ENCODE measurements at regions not wholly inside any gene's neighbourhood (a gene's known extent, or its start where the extent isn't known, plus 50 kb on each side); places are given as distances from the start of the nearest gene placed in this dataset.

DNA sequence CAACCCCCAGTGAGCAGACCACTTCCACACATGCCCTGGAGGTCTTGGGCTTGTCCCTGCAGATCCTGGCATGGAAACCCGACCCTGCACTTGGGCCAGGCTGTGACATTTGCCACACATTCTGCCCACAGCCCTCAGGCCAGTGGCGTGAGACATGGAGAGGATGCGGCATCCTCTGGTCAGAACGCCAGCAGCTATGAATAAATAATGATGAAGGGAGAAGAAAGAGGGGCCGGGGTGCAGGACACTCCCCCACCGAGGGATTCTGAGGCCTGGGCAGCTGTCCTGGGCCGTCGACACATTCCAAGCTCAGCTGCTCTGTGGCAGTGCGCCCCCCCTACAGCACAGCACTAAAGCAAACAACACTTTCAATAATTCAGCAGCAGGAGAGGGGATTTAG, 148.8 kb downstream of the ENGASE start:
- H3K27ac ChIP-seq (ENCODE audit: low read depth in 2 of 2, low read length in 2 of 2) = no peak overlapping the region
- H3K4me3 ChIP-seq (ENCODE audit: low read length in 2 of 2) = no peak overlapping the region
- H3K4me1 ChIP-seq (ENCODE audit: control insufficient read depth in 2 of 2, insufficient read depth in 2 of 2, low read length in 2 of 2) = no peaks in the 10 kb centered on the region
- H3K9me3 ChIP-seq (ENCODE audit: control insufficient read depth in 2 of 2, low read length in 2 of 2) = no peaks in the 10 kb centered on the region
- H3K36me3 ChIP-seq (ENCODE audit: control insufficient read depth in 2 of 2, insufficient read depth in 2 of 2, low read length in 2 of 2) = no peaks in the 10 kb centered on the region
- no peak overlapping the region for H3K9ac ChIP-seq (ENCODE audit: low read depth in 1 of 2, low read length in 2 of 2)
- peaks cover 20 to 26% of the 10 kb centered on the region in 2 donors for H3K27me3 ChIP-seq (ENCODE audit: control insufficient read depth in 2 of 2, insufficient read depth in 2 of 2, low read length in 2 of 2)

DNA sequence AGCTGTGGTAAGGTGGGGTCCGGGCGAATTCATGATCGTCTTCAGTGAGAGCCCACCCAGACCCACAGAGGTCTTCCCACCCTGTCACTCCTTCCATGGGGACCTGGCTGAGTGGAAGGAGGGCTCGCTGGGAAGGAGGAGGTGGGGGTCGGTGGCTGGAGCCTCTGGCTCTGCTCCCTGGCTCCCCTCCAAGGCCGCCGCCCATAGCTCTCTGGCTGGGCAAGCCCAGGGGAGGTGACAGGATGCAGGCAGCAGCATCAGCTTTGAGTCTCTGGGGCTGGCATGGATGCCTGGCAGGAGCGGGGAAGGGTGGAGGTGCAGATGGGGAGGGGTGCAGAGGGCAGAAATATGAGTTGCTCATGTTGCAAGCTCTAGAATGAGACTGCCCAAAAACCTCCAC, 147.0 kb downstream of the ENGASE start:
- Histone ChIP-seq H3K27ac (ENCODE audit: low read depth in 2 of 2, low read length in 2 of 2) (no peak overlapping the region), H3K9me3 (ENCODE audit: control insufficient read depth in 2 of 2, low read length in 2 of 2) (no peaks in the 10 kb centered on the region), H3K4me1 (ENCODE audit: control insufficient read depth in 2 of 2, insufficient read depth in 2 of 2, low read length in 2 of 2) (no peaks in the 10 kb centered on the region), H3K27me3 (ENCODE audit: control insufficient read depth in 2 of 2, insufficient read depth in 2 of 2, low read length in 2 of 2) (peaks cover 20 to 32% of the 10 kb centered on the region in 2 donors), H3K36me3 (ENCODE audit: control insufficient read depth in 2 of 2, insufficient read depth in 2 of 2, low read length in 2 of 2) (no peaks in the 10 kb centered on the region), H3K9ac (ENCODE audit: low read depth in 1 of 2, low read length in 2 of 2) (no peak overlapping the region), H3K4me3 (ENCODE audit: low read length in 2 of 2) (no peak overlapping the region)

DNA sequence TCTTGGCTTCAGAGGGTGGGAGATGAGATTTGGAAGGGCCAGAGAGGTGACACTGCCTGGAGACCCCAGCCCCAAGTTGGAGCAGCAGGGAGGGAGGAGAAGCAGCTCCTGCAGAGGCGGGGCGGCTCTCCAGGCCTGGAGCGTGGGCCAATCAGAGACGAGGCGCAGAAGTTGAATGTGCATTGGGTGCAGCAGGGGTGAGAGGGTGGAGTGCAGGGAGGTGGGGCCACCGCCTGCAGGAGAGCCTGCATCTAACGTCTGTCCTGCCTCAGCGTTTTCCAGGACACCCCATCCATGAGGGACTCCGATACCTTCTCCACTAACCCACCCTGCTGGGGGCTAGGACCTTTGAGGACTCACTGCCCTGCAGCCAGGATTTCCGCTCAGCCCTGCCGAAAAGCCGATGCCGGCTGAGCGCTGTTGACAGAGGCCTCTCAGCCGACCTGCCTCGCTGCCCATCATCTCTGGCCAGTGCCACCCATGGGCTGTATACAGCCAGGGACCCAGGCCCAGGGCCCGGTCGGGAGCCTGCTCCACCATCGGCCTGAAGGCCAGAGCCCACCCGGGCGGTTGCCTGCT, 146.2 kb downstream of the ENGASE start:
- no peak overlapping the region for H3K9ac ChIP-seq (ENCODE audit: low read depth in 1 of 2, low read length in 2 of 2)
- no peaks in the 10 kb centered on the region for H3K36me3 ChIP-seq (ENCODE audit: control insufficient read depth in 2 of 2, insufficient read depth in 2 of 2, low read length in 2 of 2)
- H3K9me3 ChIP-seq (ENCODE audit: control insufficient read depth in 2 of 2, low read length in 2 of 2) = no peaks in the 10 kb centered on the region
- H3K27ac ChIP-seq (ENCODE audit: low read depth in 2 of 2, low read length in 2 of 2) = no peak overlapping the region
- H3K27me3 ChIP-seq (ENCODE audit: control insufficient read depth in 2 of 2, insufficient read depth in 2 of 2, low read length in 2 of 2) = peaks cover 20 to 32% of the 10 kb centered on the region in 2 donors
- no peaks in the 10 kb centered on the region for H3K4me1 ChIP-seq (ENCODE audit: control insufficient read depth in 2 of 2, insufficient read depth in 2 of 2, low read length in 2 of 2)
- H3K4me3 ChIP-seq (ENCODE audit: low read length in 2 of 2) = no peak overlapping the region

DNA sequence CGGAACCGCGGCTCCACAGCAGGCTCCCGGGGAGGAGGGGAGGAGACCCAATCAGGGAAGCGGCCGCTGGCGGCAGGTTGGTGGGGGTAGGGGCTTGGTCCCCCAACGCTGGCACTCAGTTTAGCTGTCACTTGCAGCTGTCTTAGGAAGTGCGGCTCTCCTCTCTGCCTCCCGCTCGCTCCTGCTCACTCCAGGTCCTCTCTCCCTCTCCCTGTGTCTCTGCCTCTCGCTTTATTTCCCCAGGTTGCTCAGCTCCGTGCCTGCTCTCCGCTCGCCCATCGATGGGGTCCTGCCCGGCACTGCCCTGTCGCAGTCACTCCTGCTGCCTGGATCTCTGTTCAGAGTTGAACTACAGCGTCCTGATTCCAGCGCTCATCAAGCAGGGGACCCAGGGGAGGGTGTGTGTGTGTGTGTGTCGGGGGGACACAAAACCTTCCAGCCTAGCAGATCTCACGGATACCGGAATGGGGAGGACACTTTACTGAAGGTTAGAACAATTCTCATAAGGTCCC, 145.6 kb downstream of the ENGASE start:
- H3K4me3 ChIP-seq (ENCODE audit: low read length in 2 of 2) = no peak overlapping the region
- H3K36me3 ChIP-seq (ENCODE audit: control insufficient read depth in 2 of 2, insufficient read depth in 2 of 2, low read length in 2 of 2) = no peaks in the 10 kb centered on the region
- no peaks in the 10 kb centered on the region for H3K9me3 ChIP-seq (ENCODE audit: control insufficient read depth in 2 of 2, low read length in 2 of 2)
- no peaks in the 10 kb centered on the region for H3K4me1 ChIP-seq (ENCODE audit: control insufficient read depth in 2 of 2, insufficient read depth in 2 of 2, low read length in 2 of 2)
- no peak overlapping the region for H3K27ac ChIP-seq (ENCODE audit: low read depth in 2 of 2, low read length in 2 of 2)
- H3K9ac ChIP-seq (ENCODE audit: low read depth in 1 of 2, low read length in 2 of 2) = no peak overlapping the region
- peaks cover 20 to 32% of the 10 kb centered on the region in 2 donors for H3K27me3 ChIP-seq (ENCODE audit: control insufficient read depth in 2 of 2, insufficient read depth in 2 of 2, low read length in 2 of 2)

DNA sequence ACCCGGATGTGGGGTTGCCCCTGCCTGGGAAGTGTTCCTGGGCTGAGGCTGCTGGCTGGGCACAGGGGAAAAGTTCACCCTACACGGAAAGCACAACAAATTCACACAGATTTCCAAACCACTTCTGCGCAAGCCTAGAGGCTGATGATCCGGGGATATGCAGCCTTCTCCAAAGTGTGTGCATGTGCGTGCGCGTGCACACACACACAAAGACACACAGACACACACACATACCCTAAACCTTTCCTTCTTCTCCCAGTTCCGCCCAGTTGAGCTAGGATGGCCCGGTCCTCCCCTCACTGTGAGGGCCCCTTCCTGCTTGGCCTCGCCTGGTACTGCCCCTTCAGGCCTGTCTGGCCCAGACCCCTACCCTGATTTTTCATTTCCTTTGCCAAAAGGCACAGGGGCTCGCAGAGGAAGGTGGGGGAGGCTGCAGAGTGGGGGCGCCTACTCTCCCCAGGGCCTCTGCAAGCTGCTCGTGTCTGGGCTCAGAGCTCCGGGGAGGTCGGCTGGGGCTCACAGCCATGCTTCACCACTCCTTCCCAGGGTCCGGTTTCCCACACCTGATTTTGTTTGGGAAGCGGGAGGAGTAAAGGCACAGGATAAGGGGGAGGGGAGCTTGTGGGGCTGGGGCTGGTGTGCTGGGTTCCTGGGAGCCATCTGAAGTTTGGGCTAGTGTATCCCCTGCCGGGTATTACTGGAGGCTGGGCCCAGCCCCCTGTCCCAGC, 144.7 kb downstream of the ENGASE start:
- H3K9ac ChIP-seq (ENCODE audit: low read depth in 1 of 2, low read length in 2 of 2) = no peak overlapping the region
- H3K36me3 ChIP-seq (ENCODE audit: control insufficient read depth in 2 of 2, insufficient read depth in 2 of 2, low read length in 2 of 2) = no peaks in the 10 kb centered on the region
- peaks cover 20 to 26% of the 10 kb centered on the region in 2 donors for H3K27me3 ChIP-seq (ENCODE audit: control insufficient read depth in 2 of 2, insufficient read depth in 2 of 2, low read length in 2 of 2)
- no peak overlapping the region for H3K4me3 ChIP-seq (ENCODE audit: low read length in 2 of 2)
- no peaks in the 10 kb centered on the region for H3K4me1 ChIP-seq (ENCODE audit: control insufficient read depth in 2 of 2, insufficient read depth in 2 of 2, low read length in 2 of 2)
- no peaks in the 10 kb centered on the region for H3K9me3 ChIP-seq (ENCODE audit: control insufficient read depth in 2 of 2, low read length in 2 of 2)
- no peak overlapping the region for H3K27ac ChIP-seq (ENCODE audit: low read depth in 2 of 2, low read length in 2 of 2)

DNA sequence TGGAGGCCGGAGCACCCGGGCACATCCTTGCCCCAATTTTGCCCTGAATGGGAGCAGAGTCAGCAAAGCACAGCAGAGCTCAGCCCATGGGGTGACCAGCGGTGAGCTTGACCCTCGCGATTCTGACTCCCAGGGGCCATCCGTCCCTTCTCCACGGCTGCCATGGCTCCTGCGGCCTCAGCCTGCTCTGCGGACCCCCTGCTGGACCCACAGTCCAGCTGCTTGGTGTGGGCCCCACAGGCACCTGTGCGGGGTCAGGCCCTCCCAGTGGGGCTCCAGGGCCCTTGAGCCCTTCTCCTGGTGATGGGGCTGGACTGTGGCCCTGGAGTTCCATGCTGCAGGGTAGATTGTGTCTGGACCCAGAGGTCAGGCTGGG, 144.2 kb downstream of the ENGASE start:
- no peaks in the 10 kb centered on the region for H3K9me3 ChIP-seq (ENCODE audit: control insufficient read depth in 2 of 2, low read length in 2 of 2)
- H3K4me1 ChIP-seq (ENCODE audit: control insufficient read depth in 2 of 2, insufficient read depth in 2 of 2, low read length in 2 of 2) = no peaks in the 10 kb centered on the region
- H3K27me3 ChIP-seq (ENCODE audit: control insufficient read depth in 2 of 2, insufficient read depth in 2 of 2, low read length in 2 of 2) = peaks cover 20 to 22% of the 10 kb centered on the region in 2 donors
- H3K9ac ChIP-seq (ENCODE audit: low read depth in 1 of 2, low read length in 2 of 2) = no peak overlapping the region
- no peaks in the 10 kb centered on the region for H3K36me3 ChIP-seq (ENCODE audit: control insufficient read depth in 2 of 2, insufficient read depth in 2 of 2, low read length in 2 of 2)
- H3K27ac ChIP-seq (ENCODE audit: low read depth in 2 of 2, low read length in 2 of 2) = no peak overlapping the region
- no peak overlapping the region for H3K4me3 ChIP-seq (ENCODE audit: low read length in 2 of 2)

DNA sequence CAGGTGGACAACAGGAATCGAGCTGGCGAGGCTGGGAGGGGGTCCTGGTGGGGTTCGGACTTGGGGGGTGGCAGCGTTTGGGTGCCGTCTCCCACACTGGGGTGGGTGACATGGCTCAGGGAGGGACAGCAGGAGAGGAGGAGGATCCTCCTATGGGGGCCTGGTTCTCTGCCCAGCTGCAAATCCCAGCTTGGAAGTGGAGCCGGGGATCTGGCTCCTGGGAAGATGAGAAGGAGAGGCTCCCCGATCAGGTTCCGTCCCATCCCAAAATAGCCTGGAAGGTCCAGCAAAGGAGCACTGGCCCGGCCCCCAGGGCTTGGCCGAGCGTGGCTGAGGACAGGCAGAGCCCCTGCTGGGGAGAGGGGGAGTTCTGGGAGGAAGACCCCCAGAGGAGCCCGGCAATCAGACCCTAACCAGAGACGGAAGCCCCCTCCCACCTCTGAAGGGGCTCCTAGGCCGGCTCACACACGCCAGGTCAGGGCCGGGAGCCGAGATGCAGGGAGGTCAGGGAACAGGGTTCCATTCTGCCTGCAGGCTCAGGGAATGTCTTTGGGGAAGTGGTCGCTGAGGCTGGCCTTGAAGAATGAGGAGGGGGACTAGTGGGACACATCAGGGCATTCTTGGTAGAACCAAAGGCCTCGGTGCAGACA, 143.7 kb downstream of the ENGASE start:
- Histone ChIP-seq H3K9me3 (ENCODE audit: control insufficient read depth in 2 of 2, low read length in 2 of 2) (no peaks in the 10 kb centered on the region), H3K4me3 (ENCODE audit: low read length in 2 of 2) (no peak overlapping the region), H3K27me3 (ENCODE audit: control insufficient read depth in 2 of 2, insufficient read depth in 2 of 2, low read length in 2 of 2) (peaks cover 20 to 22% of the 10 kb centered on the region in 2 donors), H3K4me1 (ENCODE audit: control insufficient read depth in 2 of 2, insufficient read depth in 2 of 2, low read length in 2 of 2) (no peaks in the 10 kb centered on the region), H3K36me3 (ENCODE audit: control insufficient read depth in 2 of 2, insufficient read depth in 2 of 2, low read length in 2 of 2) (no peaks in the 10 kb centered on the region), H3K9ac (ENCODE audit: low read depth in 1 of 2, low read length in 2 of 2) (no peak overlapping the region), H3K27ac (ENCODE audit: low read depth in 2 of 2, low read length in 2 of 2) (no peak overlapping the region)

DNA sequence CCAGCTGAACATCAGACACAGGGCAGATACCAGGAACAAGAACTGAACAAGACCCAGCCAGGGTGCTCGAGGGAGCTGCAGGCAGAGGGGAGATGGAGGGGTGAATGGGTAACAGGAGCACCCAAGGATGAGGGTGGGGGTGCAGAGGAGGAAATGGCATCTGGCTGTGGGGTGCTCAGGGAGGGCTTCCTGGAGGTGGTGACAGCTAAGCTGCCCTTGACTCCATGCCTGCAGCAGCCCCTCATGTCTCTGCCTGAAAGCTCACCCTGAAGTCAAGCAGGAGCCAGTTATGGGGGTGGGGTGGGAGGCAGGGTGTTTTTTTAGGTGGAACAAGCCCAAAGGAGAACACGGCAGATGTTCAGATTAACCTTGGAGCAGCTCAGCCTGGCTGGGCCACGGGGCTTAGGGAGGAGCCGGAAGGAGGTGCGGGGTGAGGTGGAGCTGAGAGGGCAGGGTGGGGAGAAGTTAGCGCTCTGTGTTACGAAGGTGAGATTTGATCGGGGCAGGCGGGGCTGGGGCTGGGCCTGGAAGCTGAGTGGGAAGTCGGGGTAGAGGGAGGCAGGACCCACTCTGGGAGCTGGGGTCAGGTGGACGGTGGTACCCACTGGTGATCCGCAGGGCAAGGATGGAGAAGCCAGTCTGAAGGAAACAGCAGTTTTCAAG, 143.0 kb downstream of the ENGASE start:
- Histone ChIP-seq H3K4me3 (ENCODE audit: low read length in 2 of 2) (no peak overlapping the region), H3K27ac (ENCODE audit: low read depth in 2 of 2, low read length in 2 of 2) (no peak overlapping the region), H3K36me3 (ENCODE audit: control insufficient read depth in 2 of 2, insufficient read depth in 2 of 2, low read length in 2 of 2) (no peaks in the 10 kb centered on the region), H3K9me3 (ENCODE audit: control insufficient read depth in 2 of 2, low read length in 2 of 2) (no peaks in the 10 kb centered on the region), H3K9ac (ENCODE audit: low read depth in 1 of 2, low read length in 2 of 2) (no peak overlapping the region), H3K4me1 (ENCODE audit: control insufficient read depth in 2 of 2, insufficient read depth in 2 of 2, low read length in 2 of 2) (no peaks in the 10 kb centered on the region), H3K27me3 (ENCODE audit: control insufficient read depth in 2 of 2, insufficient read depth in 2 of 2, low read length in 2 of 2) (peaks cover 18 to 22% of the 10 kb centered on the region in 2 donors)

DNA sequence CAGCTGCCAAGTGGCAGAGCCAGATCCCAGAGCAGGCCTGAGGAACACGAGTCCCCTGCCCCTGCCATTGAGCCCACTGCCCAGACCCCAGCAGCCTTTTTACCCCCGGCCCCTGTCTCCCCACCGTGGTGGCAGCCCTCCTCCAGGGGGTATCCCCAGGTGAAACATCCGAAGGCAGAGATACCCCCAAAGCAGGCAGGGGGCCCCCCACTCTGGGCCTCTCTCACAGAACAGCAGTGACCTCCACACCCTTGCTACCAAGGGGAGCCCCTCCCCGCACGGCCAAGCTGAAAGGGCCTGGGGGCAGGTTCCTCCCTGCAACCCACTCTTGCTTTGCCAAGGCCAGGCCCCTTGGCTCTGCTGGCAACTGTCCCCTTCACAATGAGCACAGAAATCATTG, 142.2 kb downstream of the ENGASE start:
- H3K36me3 ChIP-seq (ENCODE audit: control insufficient read depth in 2 of 2, insufficient read depth in 2 of 2, low read length in 2 of 2) = no peaks in the 10 kb centered on the region
- H3K4me1 ChIP-seq (ENCODE audit: control insufficient read depth in 2 of 2, insufficient read depth in 2 of 2, low read length in 2 of 2) = no peaks in the 10 kb centered on the region
- no peak overlapping the region for H3K27ac ChIP-seq (ENCODE audit: low read depth in 2 of 2, low read length in 2 of 2)
- no peak overlapping the region for H3K4me3 ChIP-seq (ENCODE audit: low read length in 2 of 2)
- H3K9me3 ChIP-seq (ENCODE audit: control insufficient read depth in 2 of 2, low read length in 2 of 2) = no peaks in the 10 kb centered on the region
- peaks cover 12 to 18% of the 10 kb centered on the region in 2 donors for H3K27me3 ChIP-seq (ENCODE audit: control insufficient read depth in 2 of 2, insufficient read depth in 2 of 2, low read length in 2 of 2)
- H3K9ac ChIP-seq (ENCODE audit: low read depth in 1 of 2, low read length in 2 of 2) = no peak overlapping the region

DNA sequence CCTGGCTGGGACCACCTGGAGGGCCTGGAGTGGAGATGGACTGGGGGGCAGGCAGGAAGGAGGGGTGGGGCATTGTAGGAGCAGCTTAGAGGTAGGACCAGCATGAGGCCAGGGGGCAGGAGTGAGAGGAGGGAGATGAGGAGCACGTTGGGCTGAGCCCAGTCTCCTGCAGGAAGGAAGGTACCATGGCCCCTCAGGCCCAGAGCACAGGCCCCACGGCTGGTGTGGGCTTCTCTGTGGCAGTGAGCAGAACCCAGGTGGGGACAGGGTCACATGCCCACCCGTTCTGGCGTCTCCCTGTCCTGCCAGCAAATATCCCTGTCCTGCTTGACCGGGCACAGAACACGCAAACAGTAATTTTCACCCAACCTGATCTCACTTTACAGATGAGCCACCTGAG, 141.8 kb downstream of the ENGASE start:
- Histone ChIP-seq H3K9me3 (ENCODE audit: control insufficient read depth in 2 of 2, low read length in 2 of 2) (no peaks in the 10 kb centered on the region), H3K4me1 (ENCODE audit: control insufficient read depth in 2 of 2, insufficient read depth in 2 of 2, low read length in 2 of 2) (no peaks in the 10 kb centered on the region), H3K36me3 (ENCODE audit: control insufficient read depth in 2 of 2, insufficient read depth in 2 of 2, low read length in 2 of 2) (no peaks in the 10 kb centered on the region), H3K27ac (ENCODE audit: low read depth in 2 of 2, low read length in 2 of 2) (no peak overlapping the region), H3K9ac (ENCODE audit: low read depth in 1 of 2, low read length in 2 of 2) (no peak overlapping the region), H3K27me3 (ENCODE audit: control insufficient read depth in 2 of 2, insufficient read depth in 2 of 2, low read length in 2 of 2) (peaks cover 12 to 14% of the 10 kb centered on the region in 2 donors), H3K4me3 (ENCODE audit: low read length in 2 of 2) (no peak overlapping the region)
